A549 (cell line): ENCODE measurements at regions not wholly inside any gene's neighbourhood (a gene's known extent, or its start where the extent isn't known, plus 50 kb on each side); places are given as distances from the start of the nearest gene placed in this dataset.
A peak's percentile ranks its signal among the peaks of the same experiment; 100 is the strongest.

Source experiments
- ATAC-seq, 2 experiments: fragments of 200-7000 bp in 1 of 2; fragments of >200 bp in 1 of 2; cut with Nextera tagmentation in 1 of 2; cut with Tn5 transposase in 1 of 2; 3 replicates each; pipeline versions ENCODE4 v1.8.0 to v1.9.1; 2018 to 2020; ENCODE audit warnings: mild to moderate bottlenecking in 1 of 2, moderate library complexity in 1 of 2
- CTCF ChIA-PET: fragments of 300-600 bp; sonication (Branson Sonifier 250); formaldehyde crosslinking; extraction: SDS; loops from one replicate; lab custom pipeline; 2021; ENCODE audit warnings: antibody characterized with exemption, inconsistent platforms; lab: Yijun Ruan, JAX
- POLR2A ChIA-PET: fragments of 350-600 bp; formaldehyde crosslinking; extraction: SDS; loops from one replicate; lab custom pipeline; 2021; ENCODE audit warnings: antibody characterized with exemption, inconsistent platforms; lab: Yijun Ruan, JAX
- DNase-seq, 2 experiments: peaks; one replicate each; pipeline versions ENCODE4 v3.0.0 to v3.0.0-alpha.2; 2011 to 2016; ENCODE audit warnings: low read depth in 1 of 2, low spot score in 1 of 2
- FAIRE-seq: peaks from 2 replicates; lab custom pipeline; 2011; peaks lifted over from hg19 to GRCh38; lab: Jason Lieb, UNC
- H3K27ac ChIP-seq, 2 experiments: fragments of >200 bp; sonication (Bioruptor Twin); formaldehyde crosslinking; 3 replicates each; pipeline ENCODE4 v1.5.1; 2016 to 2017
- H3K4me1 ChIP-seq: fragments of >200 bp; sonication (Bioruptor Twin); formaldehyde crosslinking; 3 replicates; pipeline ENCODE4 v1.6.1; 2016
- H3K4me2 ChIP-seq: fragments of >200 bp; sonication (Bioruptor Twin); formaldehyde crosslinking; 3 replicates; pipeline ENCODE4 v1.6.1; 2016
- H3K4me3 ChIP-seq: fragments of >200 bp; sonication (Bioruptor Twin); formaldehyde crosslinking; 3 replicates; pipeline ENCODE4 v1.5.1; 2016
- H3K9me3 ChIP-seq: fragments of >200 bp; sonication (Bioruptor Twin); formaldehyde crosslinking; 3 replicates; pipeline ENCODE4 v1.6.1; 2016
- CBX8 ChIP-seq: fragments of 200-600 bp; sonication (generic); IDR thresholded peaks from 2 replicates; pipeline ENCODE4 v1.6.1; 2016
- CEBPB ChIP-seq, 2 experiments: fragments of >200 bp in 1 of 2; sonication (Bioruptor Twin) in 1 of 2; formaldehyde crosslinking in 1 of 2; IDR thresholded peaks; 2 replicates each; pipeline ENCODE4 v1.6.1; 2012 to 2016
- CHD2 ChIP-seq: fragments of 150-350 bp; IDR thresholded peaks from 2 replicates; pipeline ENCODE4 v1.6.1; 2014; ENCODE audit warnings: low read length; ENCODE audit not compliant: partially characterized antibody
- CHD4 ChIP-seq: fragments of 200-600 bp; sonication (generic); IDR thresholded peaks from 2 replicates; pipeline ENCODE4 v1.6.1; 2016; ENCODE audit warnings: antibody characterized with exemption, mild to moderate bottlenecking, borderline replicate concordance
- EP300 ChIP-seq, 2 experiments: fragments of >200 bp; sonication (Bioruptor Twin); formaldehyde crosslinking; IDR thresholded peaks; 2 replicates in 1 of 2; 3 replicates in 1 of 2; pipeline ENCODE4 v1.6.1; 2016 to 2017
- ESRRA ChIP-seq: fragments of 150-350 bp; IDR thresholded peaks from 2 replicates; pipeline ENCODE4 v1.6.1; 2014; ENCODE audit warnings: mild to moderate bottlenecking, low read length, borderline replicate concordance
- FOSL2 ChIP-seq, 2 experiments: fragments of 450-650 bp in 1 of 2; fragments of >200 bp in 1 of 2; sonication (Bioruptor Twin) in 1 of 2; formaldehyde crosslinking; IDR thresholded peaks; 2 replicates each; pipeline versions ENCODE4 v1.5.0 to v1.6.1; 2016 to 2020; ENCODE audit warnings: mild to moderate bottlenecking in 1 of 2, moderate library complexity in 1 of 2
- GATA3 ChIP-seq: IDR thresholded peaks from 2 replicates; pipeline ENCODE4 v1.6.1; 2012; ENCODE audit warnings: borderline replicate concordance
- HOXA7 ChIP-seq: fragments of 250-450 bp; sonication (Bioruptor Pico); IDR thresholded peaks from 2 replicates; pipeline ENCODE4 v1.5.0; 2020; ENCODE audit warnings: mild to moderate bottlenecking, moderate library complexity
- HOXB13 ChIP-seq: fragments of 250-450 bp; sonication (Bioruptor Pico); IDR thresholded peaks from 2 replicates; pipeline ENCODE4 v1.5.0; 2020; ENCODE audit warnings: low read depth, mild to moderate bottlenecking, moderate library complexity
- JUN ChIP-seq, 2 experiments: fragments of >200 bp; sonication (Bioruptor Twin); formaldehyde crosslinking; IDR thresholded peaks; 2 replicates in 1 of 2; 3 replicates in 1 of 2; pipeline ENCODE4 v1.6.1; 2016 to 2017
- JUNB ChIP-seq: fragments of >200 bp; sonication (Bioruptor Twin); formaldehyde crosslinking; IDR thresholded peaks from 2 replicates; pipeline ENCODE4 v1.6.1; 2016
- KDM1A ChIP-seq: fragments of 200-600 bp; sonication (generic); IDR thresholded peaks from 2 replicates; pipeline ENCODE4 v1.6.1; 2016; ENCODE audit warnings: low read depth, mild to moderate bottlenecking
- KDM5A ChIP-seq: fragments of 200-600 bp; sonication (generic); IDR thresholded peaks from 2 replicates; pipeline ENCODE4 v1.6.1; 2016; ENCODE audit warnings: antibody characterized with exemption, mild to moderate bottlenecking
- NFE2L2 ChIP-seq: fragments of 150-350 bp; conservative IDR thresholded peaks from 2 replicates; pipeline ENCODE4 v1.6.1; 2014; ENCODE audit warnings: low read length
- NPAS2 ChIP-seq: fragments of 250-450 bp; sonication (Bioruptor Pico); IDR thresholded peaks from 2 replicates; pipeline ENCODE4 v1.8.0; 2022; ENCODE audit warnings: mild to moderate bottlenecking, moderate library complexity, borderline replicate concordance
- POLR2A ChIP-seq: IDR thresholded peaks from 2 replicates; pipeline ENCODE4 v1.6.1; 2012; ENCODE audit warnings: mild to moderate bottlenecking, low read length
- RAD21 ChIP-seq, 2 experiments: fragments of >200 bp in 1 of 2; sonication (Bioruptor Twin) in 1 of 2; formaldehyde crosslinking in 1 of 2; IDR thresholded peaks in 1 of 2; conservative IDR thresholded peaks in 1 of 2; 2 replicates in 1 of 2; 3 replicates in 1 of 2; pipeline ENCODE4 v1.6.1; 2012 to 2018; ENCODE audit warnings: inconsistent platforms in 1 of 2
- SMC3 ChIP-seq: fragments of >200 bp; sonication (Bioruptor Twin); formaldehyde crosslinking; IDR thresholded peaks from 3 replicates; pipeline ENCODE4 v1.6.1; 2018; ENCODE audit warnings: inconsistent platforms
- SREBF2 ChIP-seq: fragments of 450-650 bp; IDR thresholded peaks from 2 replicates; pipeline ENCODE4 v1.6.1; 2014; ENCODE audit warnings: mild to moderate bottlenecking, moderate library complexity
- TP53 ChIP-seq: fragments of 250-450 bp; sonication (Bioruptor Pico); IDR thresholded peaks from 2 replicates; pipeline ENCODE4 v1.5.0; 2021; ENCODE audit warnings: mild to moderate bottlenecking, moderate library complexity
- ZNF302 ChIP-seq: fragments of 250-450 bp; sonication (Bioruptor Pico); IDR thresholded peaks from 2 replicates; pipeline ENCODE4 v1.9.0; 2021; ENCODE audit warnings: inconsistent platforms, mild to moderate bottlenecking, moderate library complexity
- ZSCAN20 ChIP-seq: fragments of 250-450 bp; sonication (Bioruptor Pico); IDR thresholded peaks from 2 replicates; pipeline ENCODE4 v1.8.0; 2022; ENCODE audit warnings: mild to moderate bottlenecking, moderate library complexity
- WGBS: methylation state at CpG from one replicate; pipeline ENCODE4 v1.1.6; 2017; ENCODE audit errors: missing lambda C conversion rate; 5-methylcytosine and 5-hydroxymethylcytosine counted together
- TF ChIP-seq, protein P1 (sequence below): fragments of >200 bp; sonication (Bioruptor Twin); formaldehyde crosslinking; IDR thresholded peaks from 3 replicates; pipeline ENCODE4 v1.5.1; 2016
- TF ChIP-seq, protein P2 (sequence below): IDR thresholded peaks from 2 replicates; pipeline ENCODE4 v1.6.1; 2012; ENCODE audit warnings: low read depth, borderline replicate concordance
- TF ChIP-seq, protein P3 (sequence below): IDR thresholded peaks from 2 replicates; pipeline ENCODE4 v1.6.1; 2012
- TF ChIP-seq, protein P4 (sequence below): fragments of >200 bp; sonication (Bioruptor Twin); formaldehyde crosslinking; IDR thresholded peaks from 2 replicates; pipeline ENCODE4 v1.6.1; 2016
- TF ChIP-seq, protein P5 (sequence below): IDR thresholded peaks from 2 replicates; pipeline ENCODE4 v1.6.1; 2012
- TF ChIP-seq, protein P6 (sequence below): fragments of 250-450 bp; sonication (Bioruptor Pico); IDR thresholded peaks from 2 replicates; pipeline ENCODE4 v1.5.0; 2021; ENCODE audit warnings: mild to moderate bottlenecking, moderate library complexity, borderline replicate concordance
- TF ChIP-seq, protein P7 (sequence below): fragments of 250-450 bp; sonication (Bioruptor Pico); IDR thresholded peaks from 2 replicates; pipeline ENCODE4 v1.5.0; 2020; ENCODE audit warnings: low read depth, mild to moderate bottlenecking, moderate library complexity

DNA sequence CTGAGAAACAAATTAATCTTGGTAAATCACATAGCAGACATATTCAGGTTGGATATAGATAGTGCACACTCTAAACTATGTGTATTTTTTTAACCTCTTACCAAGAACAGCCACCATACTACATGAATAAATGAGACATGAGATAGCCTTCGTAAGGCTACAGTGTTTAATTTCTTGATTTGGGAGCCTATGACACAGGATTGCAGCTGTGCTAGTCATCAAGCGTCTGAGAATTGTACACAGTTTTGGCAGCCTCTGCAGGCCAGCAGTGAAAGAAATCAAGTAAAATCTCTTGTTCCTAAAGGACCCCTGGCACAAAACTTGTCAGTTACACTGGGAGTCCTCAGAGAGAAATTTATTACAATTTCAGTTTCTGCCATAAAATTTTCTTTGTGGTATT is 236.1 kb downstream of the C12orf50 start:
- CTCF ChIA-PET: interaction anchor here (1.9 to 2.4 kb wide), 2 partner anchors 14 to 55 kb away, joined by 4 to 6 read pairs; no protein-coding TSS in a partner anchor
- peak in 1 of 2 experiments; percentile 45 for DNase-seq
- POLR2A ChIA-PET: no interaction called here
- ATAC-seq: peak; percentile 79 to 85; a peak in 5 of 6 replicates
- TF ChIP-seq, protein P1, sequence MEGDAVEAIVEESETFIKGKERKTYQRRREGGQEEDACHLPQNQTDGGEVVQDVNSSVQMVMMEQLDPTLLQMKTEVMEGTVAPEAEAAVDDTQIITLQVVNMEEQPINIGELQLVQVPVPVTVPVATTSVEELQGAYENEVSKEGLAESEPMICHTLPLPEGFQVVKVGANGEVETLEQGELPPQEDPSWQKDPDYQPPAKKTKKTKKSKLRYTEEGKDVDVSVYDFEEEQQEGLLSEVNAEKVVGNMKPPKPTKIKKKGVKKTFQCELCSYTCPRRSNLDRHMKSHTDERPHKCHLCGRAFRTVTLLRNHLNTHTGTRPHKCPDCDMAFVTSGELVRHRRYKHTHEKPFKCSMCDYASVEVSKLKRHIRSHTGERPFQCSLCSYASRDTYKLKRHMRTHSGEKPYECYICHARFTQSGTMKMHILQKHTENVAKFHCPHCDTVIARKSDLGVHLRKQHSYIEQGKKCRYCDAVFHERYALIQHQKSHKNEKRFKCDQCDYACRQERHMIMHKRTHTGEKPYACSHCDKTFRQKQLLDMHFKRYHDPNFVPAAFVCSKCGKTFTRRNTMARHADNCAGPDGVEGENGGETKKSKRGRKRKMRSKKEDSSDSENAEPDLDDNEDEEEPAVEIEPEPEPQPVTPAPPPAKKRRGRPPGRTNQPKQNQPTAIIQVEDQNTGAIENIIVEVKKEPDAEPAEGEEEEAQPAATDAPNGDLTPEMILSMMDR: no peak
- TF ChIP-seq KDM1A: no peak
- TF ChIP-seq EP300 (IDR thresholded peaks at IDR 0.05): no peak
- TF ChIP-seq RAD21 (conservative IDR thresholded peaks at IDR 0.05 in 1 of 2, IDR thresholded peaks at IDR 0.05 in 1 of 2): peak; percentile 30 to 50; a peak in 3 of 5 replicates
- no peak for TF ChIP-seq JUN (IDR thresholded peaks at IDR 0.05)
- no peak for TF ChIP-seq ZNF302 (CRISPR knock-in tag)
- 0 out of 3 replicates have a peak, but pooled peaks have one; percentile 31 for TF ChIP-seq SMC3
- TF ChIP-seq FOSL2 (IDR thresholded peaks at IDR 0.05): peak; percentile 34; the same call in 1 of the 2 replicates
- no peak for TF ChIP-seq FOSL2 (CRISPR knock-in tag; IDR thresholded peaks at IDR 0.05)
- no peak for TF ChIP-seq NFE2L2
- TF ChIP-seq ZSCAN20 (CRISPR knock-in tag): no peak
- TF ChIP-seq ESRRA: no peak
- TF ChIP-seq CHD4: no peak
- TF ChIP-seq CEBPB (IDR thresholded peaks at IDR 0.05): no peak
- TF ChIP-seq CBX8: no peak
- TF ChIP-seq, protein P2, sequence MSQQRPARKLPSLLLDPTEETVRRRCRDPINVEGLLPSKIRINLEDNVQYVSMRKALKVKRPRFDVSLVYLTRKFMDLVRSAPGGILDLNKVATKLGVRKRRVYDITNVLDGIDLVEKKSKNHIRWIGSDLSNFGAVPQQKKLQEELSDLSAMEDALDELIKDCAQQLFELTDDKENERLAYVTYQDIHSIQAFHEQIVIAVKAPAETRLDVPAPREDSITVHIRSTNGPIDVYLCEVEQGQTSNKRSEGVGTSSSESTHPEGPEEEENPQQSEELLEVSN: no peak
- no peak for TF ChIP-seq KDM5A
- no peak for TF ChIP-seq CHD2
- TF ChIP-seq, protein P3, sequence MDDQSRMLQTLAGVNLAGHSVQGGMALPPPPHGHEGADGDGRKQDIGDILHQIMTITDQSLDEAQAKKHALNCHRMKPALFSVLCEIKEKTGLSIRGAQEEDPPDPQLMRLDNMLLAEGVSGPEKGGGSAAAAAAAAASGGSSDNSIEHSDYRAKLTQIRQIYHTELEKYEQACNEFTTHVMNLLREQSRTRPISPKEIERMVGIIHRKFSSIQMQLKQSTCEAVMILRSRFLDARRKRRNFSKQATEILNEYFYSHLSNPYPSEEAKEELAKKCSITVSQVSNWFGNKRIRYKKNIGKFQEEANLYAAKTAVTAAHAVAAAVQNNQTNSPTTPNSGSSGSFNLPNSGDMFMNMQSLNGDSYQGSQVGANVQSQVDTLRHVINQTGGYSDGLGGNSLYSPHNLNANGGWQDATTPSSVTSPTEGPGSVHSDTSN: no peak
- TF ChIP-seq, protein P4, sequence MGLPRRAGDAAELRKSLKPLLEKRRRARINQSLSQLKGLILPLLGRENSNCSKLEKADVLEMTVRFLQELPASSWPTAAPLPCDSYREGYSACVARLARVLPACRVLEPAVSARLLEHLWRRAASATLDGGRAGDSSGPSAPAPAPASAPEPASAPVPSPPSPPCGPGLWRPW: no peak
- H3K4me3 ChIP-seq: no peak overlapping the region
- peaks cover 69% of the 10 kb centered on the region for H3K4me1 ChIP-seq
- FAIRE-seq: no peak
- peaks cover 4% of the 10 kb centered on the region; the same call in 2 of the 3 replicates for H3K9me3 ChIP-seq
- H3K4me2 ChIP-seq: peak overlapping the region; percentile 72
- peak overlapping the region; percentile 77 to 83 for H3K27ac ChIP-seq
- WGBS: 21% methylated on average over 2 of the region's 2 CpGs

DNA sequence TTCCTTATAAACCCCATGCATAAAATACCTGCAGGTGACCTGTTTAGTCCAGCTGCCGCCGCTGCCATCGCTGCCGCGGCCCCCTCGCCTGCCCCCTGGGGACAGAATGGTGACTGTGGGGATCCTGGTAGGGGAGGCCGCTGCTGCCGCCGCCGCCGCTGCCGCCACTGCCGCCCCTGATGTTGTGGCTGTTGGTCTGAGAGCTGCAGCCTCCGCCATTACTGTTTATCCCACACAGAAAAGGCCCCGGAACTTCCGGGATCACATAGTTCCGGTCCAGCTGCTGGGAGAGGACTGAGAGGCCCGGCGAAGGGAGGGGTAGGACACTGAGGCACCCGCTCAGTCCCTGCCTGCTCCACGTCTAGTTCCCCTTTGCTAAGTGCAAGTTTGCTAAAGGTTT is 244.9 kb downstream of the C12orf50 start:
- no peak overlapping the region for H3K4me2 ChIP-seq
- 92% methylated on average over 21 of the region's 21 CpGs for WGBS
- ATAC-seq (no peak), DNase-seq (no peak), FAIRE-seq (no peak)
- ChIA-PET CTCF (interaction anchor here (0.9 to 1.2 kb wide), 3 partner anchors 13 to 64 kb away, joined by 3 read pairs; no protein-coding TSS in a partner anchor), POLR2A (no interaction called here)
- no peak for TF ChIP-seq CHD2
- TF ChIP-seq, protein P5, sequence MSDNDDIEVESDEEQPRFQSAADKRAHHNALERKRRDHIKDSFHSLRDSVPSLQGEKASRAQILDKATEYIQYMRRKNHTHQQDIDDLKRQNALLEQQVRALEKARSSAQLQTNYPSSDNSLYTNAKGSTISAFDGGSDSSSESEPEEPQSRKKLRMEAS: no peak
- no peak for TF ChIP-seq EP300 (IDR thresholded peaks at IDR 0.05)
- TF ChIP-seq, protein P3: no peak
- TF ChIP-seq, protein P6, sequence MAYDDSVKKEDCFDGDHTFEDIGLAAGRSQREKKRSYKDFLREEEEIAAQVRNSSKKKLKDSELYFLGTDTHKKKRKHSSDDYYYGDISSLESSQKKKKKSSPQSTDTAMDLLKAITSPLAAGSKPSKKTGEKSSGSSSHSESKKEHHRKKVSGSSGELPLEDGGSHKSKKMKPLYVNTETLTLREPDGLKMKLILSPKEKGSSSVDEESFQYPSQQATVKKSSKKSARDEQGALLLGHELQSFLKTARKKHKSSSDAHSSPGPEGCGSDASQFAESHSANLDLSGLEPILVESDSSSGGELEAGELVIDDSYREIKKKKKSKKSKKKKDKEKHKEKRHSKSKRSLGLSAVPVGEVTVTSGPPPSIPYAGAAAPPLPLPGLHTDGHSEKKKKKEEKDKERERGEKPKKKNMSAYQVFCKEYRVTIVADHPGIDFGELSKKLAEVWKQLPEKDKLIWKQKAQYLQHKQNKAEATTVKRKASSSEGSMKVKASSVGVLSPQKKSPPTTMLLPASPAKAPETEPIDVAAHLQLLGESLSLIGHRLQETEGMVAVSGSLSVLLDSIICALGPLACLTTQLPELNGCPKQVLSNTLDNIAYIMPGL (CRISPR knock-in tag): no peak
- TF ChIP-seq SREBF2: no peak
- no peak for TF ChIP-seq CBX8
- no peak for TF ChIP-seq ZSCAN20 (CRISPR knock-in tag)
- no peak for TF ChIP-seq HOXA7
- no peak for TF ChIP-seq GATA3
- no peak for TF ChIP-seq POLR2A
- TF ChIP-seq, protein P7, sequence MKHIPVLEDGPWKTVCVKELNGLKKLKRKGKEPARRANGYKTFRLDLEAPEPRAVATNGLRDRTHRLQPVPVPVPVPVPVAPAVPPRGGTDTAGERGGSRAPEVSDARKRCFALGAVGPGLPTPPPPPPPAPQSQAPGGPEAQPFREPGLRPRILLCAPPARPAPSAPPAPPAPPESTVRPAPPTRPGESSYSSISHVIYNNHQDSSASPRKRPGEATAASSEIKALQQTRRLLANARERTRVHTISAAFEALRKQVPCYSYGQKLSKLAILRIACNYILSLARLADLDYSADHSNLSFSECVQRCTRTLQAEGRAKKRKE (CRISPR knock-in tag): no peak
- no peak for TF ChIP-seq TP53 (CRISPR knock-in tag)
- no peak for TF ChIP-seq JUNB
- no peak for TF ChIP-seq HOXB13 (CRISPR knock-in tag)
- no peak for TF ChIP-seq NPAS2 (CRISPR knock-in tag)
- peaks cover 14% of the 10 kb centered on the region; the same call in 2 of the 3 replicates for H3K9me3 ChIP-seq
- H3K4me3 ChIP-seq: no peak overlapping the region
- peak overlapping the region in 1 of 2 experiments; percentile 22; a peak in 1 of 6 replicates for H3K27ac ChIP-seq
- H3K4me1 ChIP-seq: peaks cover 16% of the 10 kb centered on the region
